Keratinocyte (primary cell): ENCODE measurements at regions not wholly inside any gene's neighbourhood (a gene's known extent, or its start where the extent isn't known, plus 50 kb on each side); places are given as distances from the start of the nearest gene placed in this dataset.

Experiments
- DNase-seq: peaks from one replicate; pipeline ENCODE4 v3.0.0-alpha.2; 2011; ENCODE audit warnings: low read depth, missing footprints, low spot score
- FAIRE-seq: peaks from 2 replicates; lab custom pipeline; 2011; peaks lifted over from hg19 to GRCh38; lab: Jason Lieb, UNC
- H2AFZ ChIP-seq: 2 replicates; pipeline ENCODE4 v1.6.0; 2012; ENCODE audit warnings: low read length, control low read depth, inconsistent platforms; ENCODE audit not compliant: control insufficient read depth
- H3K27ac ChIP-seq: 2 replicates; pipeline ENCODE4 v1.5.1; 2011; ENCODE audit warnings: low read length; ENCODE audit not compliant: control insufficient read depth, insufficient read depth
- H3K27me3 ChIP-seq: 3 replicates; pipeline ENCODE4 v1.6.0; 2011; ENCODE audit warnings: low read length; ENCODE audit not compliant: control insufficient read depth, insufficient read depth; ENCODE audit errors: extremely low read depth
- H3K36me3 ChIP-seq, 2 experiments: 2 replicates in 1 of 2; 3 replicates in 1 of 2; pipeline ENCODE4 v1.5.1; 2011; ENCODE audit warnings: low read length in 2 of 2, mild to moderate bottlenecking in 1 of 2; ENCODE audit not compliant: control insufficient read depth in 2 of 2, insufficient read depth in 2 of 2; ENCODE audit errors: extremely low read depth in 1 of 2
- H3K4me1 ChIP-seq: 3 replicates; pipeline ENCODE4 v1.5.1; 2011; ENCODE audit warnings: low read length; ENCODE audit not compliant: control insufficient read depth, insufficient read depth; ENCODE audit errors: extremely low read depth
- H3K4me2 ChIP-seq: 3 replicates; pipeline ENCODE4 v1.6.0; 2011; ENCODE audit warnings: low read depth, low read length; ENCODE audit not compliant: control insufficient read depth, insufficient read depth; ENCODE audit errors: extremely low read depth
- H3K4me3 ChIP-seq, 3 experiments: fragments of 200-600 bp in 1 of 3; sonication (generic) in 1 of 3; 2 replicates in 2 of 3; 3 replicates in 1 of 3; pipeline ENCODE4 v1.5.1; 2011 to 2016; ENCODE audit warnings: low read length in 3 of 3, mild to moderate bottlenecking in 3 of 3, control low read depth in 2 of 3, inconsistent platforms in 1 of 3, low read depth in 1 of 3, mixed read lengths in 1 of 3, mixed run types in 1 of 3, moderate library complexity in 1 of 3; ENCODE audit not compliant: control insufficient read depth in 2 of 3, insufficient read depth in 2 of 3; ENCODE audit errors: extremely low read depth in 1 of 3
- H3K79me2 ChIP-seq: 2 replicates; pipeline ENCODE4 v1.6.0; 2012; ENCODE audit warnings: low read length; ENCODE audit not compliant: control insufficient read depth, insufficient read depth
- H3K9ac ChIP-seq: 3 replicates; pipeline ENCODE4 v1.6.0; 2011; ENCODE audit warnings: low read length; ENCODE audit not compliant: control insufficient read depth, insufficient read depth; ENCODE audit errors: extremely low read depth
- H3K9me1 ChIP-seq: 3 replicates; pipeline ENCODE4 v1.6.0; 2011; ENCODE audit warnings: low read length; ENCODE audit not compliant: control insufficient read depth, insufficient read depth; ENCODE audit errors: extremely low read depth
- H3K9me3 ChIP-seq: 2 replicates; pipeline ENCODE4 v1.5.1; 2012; ENCODE audit warnings: low read depth, low read length; ENCODE audit not compliant: control insufficient read depth
- H4K20me1 ChIP-seq: 3 replicates; pipeline ENCODE4 v1.6.0; 2011; ENCODE audit warnings: low read length; ENCODE audit not compliant: control insufficient read depth, insufficient read depth; ENCODE audit errors: extremely low read depth
- EZH2 ChIP-seq: IDR thresholded peaks from one replicate; pipeline ENCODE4 v1.6.1; 2012; ENCODE audit warnings: inconsistent platforms, mild to moderate bottlenecking, low read length, moderate library complexity
- dilution Hi-C: fragments of 300-500 bp; cut with MboI; formaldehyde crosslinking; loops from one replicate; pipeline ENCODE4 v1.7.0; 2020; ENCODE audit warnings: low sequenced_read_pairs; ENCODE audit not compliant: extremely low pct_ligation_motif_present
- TF ChIP-seq, protein P1 (sequence below), 3 experiments: IDR thresholded peaks in 1 of 3; conservative IDR thresholded peaks in 1 of 3; optimal IDR thresholded peaks in 1 of 3; 2 replicates in 2 of 3; 3 replicates in 1 of 3; pipeline versions ENCODE3 to v1.5.1; 2011; ENCODE audit warnings: low read length in 3 of 3, mild to moderate bottlenecking in 3 of 3, moderate library complexity in 2 of 3, control low read depth in 1 of 3, inconsistent platforms in 1 of 3; ENCODE audit not compliant: insufficient read depth in 2 of 3; ENCODE audit errors: extremely low read depth in 1 of 3

DNA sequence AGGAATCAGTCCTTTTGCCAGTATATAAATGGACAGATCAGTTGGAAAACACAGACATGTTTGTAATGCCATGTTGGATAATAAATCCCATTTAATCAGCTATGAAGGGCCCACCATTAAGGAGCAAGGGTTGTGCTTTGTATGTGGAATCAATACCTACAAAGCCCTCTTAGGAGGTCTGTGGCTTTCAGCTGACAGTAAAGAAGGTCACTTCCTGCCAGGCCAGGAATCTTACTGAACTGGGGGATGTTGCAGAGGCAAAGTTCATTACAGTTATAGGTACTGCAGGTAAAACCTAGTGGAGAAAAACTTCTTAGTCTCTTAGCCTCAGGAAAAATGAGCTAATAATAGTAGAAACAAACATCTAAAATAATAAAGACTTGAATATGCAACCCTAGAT, 129.5 kb downstream of the FAM76B start:
- Histone ChIP-seq H3K27me3 (no peaks in the 10 kb centered on the region), H3K4me2 (no peak overlapping the region), H3K27ac (no peak overlapping the region), H3K9ac (no peak overlapping the region), H3K9me3 (no peaks in the 10 kb centered on the region), H3K79me2 (no peaks in the 10 kb centered on the region), H3K36me3 (no peaks in the 10 kb centered on the region), H3K4me1 (no peaks in the 10 kb centered on the region), H4K20me1 (no peaks in the 10 kb centered on the region), H3K4me3 (no peak overlapping the region), H2AFZ (no peak overlapping the region), H3K9me1 (no peaks in the 10 kb centered on the region)
- no peak for FAIRE-seq
- no peak for DNase-seq
- TF ChIP-seq, protein P1, sequence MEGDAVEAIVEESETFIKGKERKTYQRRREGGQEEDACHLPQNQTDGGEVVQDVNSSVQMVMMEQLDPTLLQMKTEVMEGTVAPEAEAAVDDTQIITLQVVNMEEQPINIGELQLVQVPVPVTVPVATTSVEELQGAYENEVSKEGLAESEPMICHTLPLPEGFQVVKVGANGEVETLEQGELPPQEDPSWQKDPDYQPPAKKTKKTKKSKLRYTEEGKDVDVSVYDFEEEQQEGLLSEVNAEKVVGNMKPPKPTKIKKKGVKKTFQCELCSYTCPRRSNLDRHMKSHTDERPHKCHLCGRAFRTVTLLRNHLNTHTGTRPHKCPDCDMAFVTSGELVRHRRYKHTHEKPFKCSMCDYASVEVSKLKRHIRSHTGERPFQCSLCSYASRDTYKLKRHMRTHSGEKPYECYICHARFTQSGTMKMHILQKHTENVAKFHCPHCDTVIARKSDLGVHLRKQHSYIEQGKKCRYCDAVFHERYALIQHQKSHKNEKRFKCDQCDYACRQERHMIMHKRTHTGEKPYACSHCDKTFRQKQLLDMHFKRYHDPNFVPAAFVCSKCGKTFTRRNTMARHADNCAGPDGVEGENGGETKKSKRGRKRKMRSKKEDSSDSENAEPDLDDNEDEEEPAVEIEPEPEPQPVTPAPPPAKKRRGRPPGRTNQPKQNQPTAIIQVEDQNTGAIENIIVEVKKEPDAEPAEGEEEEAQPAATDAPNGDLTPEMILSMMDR (optimal IDR thresholded peaks at IDR 0.05 in 1 of 3, IDR thresholded peaks at IDR 0.05 in 1 of 3, conservative IDR thresholded peaks at IDR 0.05 in 1 of 3; ENCODE audit: extremely low read depth in 1 of 3, insufficient read depth in 2 of 3, low read length in 3 of 3) = no peak
- TF ChIP-seq EZH2 = no peak
- dilution Hi-C loops = no loop called here

- Histone ChIP-seq H3K36me3 (no peaks in the 10 kb centered on the region), H3K27ac (no peak overlapping the region), H3K27me3 (no peaks in the 10 kb centered on the region), H3K4me2 (no peak overlapping the region), H4K20me1 (no peaks in the 10 kb centered on the region), H2AFZ (no peak overlapping the region), H3K79me2 (no peaks in the 10 kb centered on the region), H3K4me3 (no peak overlapping the region), H3K9me1 (no peaks in the 10 kb centered on the region), H3K9ac (no peak overlapping the region), H3K9me3 (no peaks in the 10 kb centered on the region), H3K4me1 (no peaks in the 10 kb centered on the region)
- dilution Hi-C loops = no loop called here
- FAIRE-seq (no peak), DNase-seq (no peak)
- TF ChIP-seq EZH2 = no peak
- TF ChIP-seq, protein P1 (optimal IDR thresholded peaks at IDR 0.05 in 1 of 3, IDR thresholded peaks at IDR 0.05 in 1 of 3, conservative IDR thresholded peaks at IDR 0.05 in 1 of 3; ENCODE audit: extremely low read depth in 1 of 3, insufficient read depth in 2 of 3, low read length in 3 of 3) = no peak
Observed at GRCh38 chr11:95659088-95659487, 130.5 kb downstream of the FAM76B start.
